Activated CD4-positive, alpha-beta T cell treated with anti-CD3 and anti-CD28 coated beads, Interleukin-2, amount 50 U/mL, for 4 hours (primary cell): ENCODE measurements at regions not wholly inside any gene's neighbourhood (a gene's known extent, or its start where the extent isn't known, plus 50 kb on each side); places are given as distances from the start of the nearest gene placed in this dataset.

Experiments used
- DNase-seq, 2 experiments: peaks; one replicate each; pipeline ENCODE4 v3.0.0-alpha.2; 2020

GRCh38 chr12:22396735-22397134 lies 62.2 kb upstream of the ST8SIA1 start:
- DNase-seq, result no peak

DNA sequence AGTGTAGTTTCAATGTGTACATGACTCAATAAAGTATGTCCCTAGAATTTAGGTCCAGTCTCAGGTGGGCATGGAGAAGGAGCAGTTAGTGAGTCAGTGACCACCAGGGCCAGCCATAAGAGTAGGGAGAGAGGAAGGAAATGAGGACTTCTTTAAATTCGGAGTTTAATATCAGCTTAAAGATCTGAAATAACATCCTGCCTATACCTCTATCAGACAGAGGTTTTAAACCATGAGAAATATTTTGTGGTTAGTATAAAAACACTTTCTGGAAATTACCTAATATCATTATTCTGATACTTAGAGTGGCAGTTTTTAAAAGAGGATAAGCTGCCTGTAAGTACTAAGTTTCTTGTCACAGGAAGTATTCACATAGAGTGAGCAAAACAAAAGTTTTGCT lies 61.7 kb upstream of the ST8SIA1 start:
- DNase-seq, result peak in 1 of 2 experiments; percentile 10

GRCh38 chr12:22395666-22396065 lies 61.2 kb upstream of the ST8SIA1 start:
- DNase-seq, result no peak
